HFFc6 (cell line): ENCODE measurements at regions not wholly inside any gene's neighbourhood (a gene's known extent, or its start where the extent isn't known, plus 50 kb on each side); places are given as distances from the start of the nearest gene placed in this dataset.
A peak's percentile ranks its signal among the peaks of the same experiment; 100 is the strongest.

ENCODE experiments used
- DNase-seq: peaks from one replicate; pipeline ENCODE4 v3.0.0-alpha.2; 2018
- H3K27ac Mint-ChIP-seq: 2 replicates; pipeline ENCODE4 v1.8.0; 2020; ENCODE audit warnings: mild to moderate bottlenecking, mixed read lengths
- H3K27me3 Mint-ChIP-seq: 2 replicates; pipeline ENCODE4 v1.8.0; 2021; ENCODE audit warnings: mild to moderate bottlenecking, moderate library complexity, mixed read lengths; ENCODE audit not compliant: insufficient read depth
- H3K36me3 Mint-ChIP-seq: 2 replicates; pipeline ENCODE4 v1.8.0; 2021; ENCODE audit warnings: low read depth, mixed read lengths
- H3K4me1 Mint-ChIP-seq: 2 replicates; pipeline ENCODE4 v1.8.0; 2020; ENCODE audit warnings: low read depth, mixed read lengths
- H3K4me3 Mint-ChIP-seq: 2 replicates; pipeline ENCODE4 v1.8.0; 2020; ENCODE audit warnings: mild to moderate bottlenecking, moderate library complexity, mixed read lengths
- H3K9me3 Mint-ChIP-seq: 2 replicates; pipeline ENCODE4 v1.8.0; 2020; ENCODE audit warnings: mild to moderate bottlenecking, mixed read lengths
- TF ChIP-seq, protein P1 (sequence below): fragments of 200-600 bp; sonication (generic); IDR thresholded peaks from 2 replicates; pipeline ENCODE4 v1.5.0; 2021; ENCODE audit warnings: antibody characterized with exemption, mild to moderate bottlenecking

- H3K27ac Mint-ChIP-seq = no peak overlapping the region; the same call in 1 of the 2 replicates
- DNase-seq = peak; percentile 40
- TF ChIP-seq, protein P1, sequence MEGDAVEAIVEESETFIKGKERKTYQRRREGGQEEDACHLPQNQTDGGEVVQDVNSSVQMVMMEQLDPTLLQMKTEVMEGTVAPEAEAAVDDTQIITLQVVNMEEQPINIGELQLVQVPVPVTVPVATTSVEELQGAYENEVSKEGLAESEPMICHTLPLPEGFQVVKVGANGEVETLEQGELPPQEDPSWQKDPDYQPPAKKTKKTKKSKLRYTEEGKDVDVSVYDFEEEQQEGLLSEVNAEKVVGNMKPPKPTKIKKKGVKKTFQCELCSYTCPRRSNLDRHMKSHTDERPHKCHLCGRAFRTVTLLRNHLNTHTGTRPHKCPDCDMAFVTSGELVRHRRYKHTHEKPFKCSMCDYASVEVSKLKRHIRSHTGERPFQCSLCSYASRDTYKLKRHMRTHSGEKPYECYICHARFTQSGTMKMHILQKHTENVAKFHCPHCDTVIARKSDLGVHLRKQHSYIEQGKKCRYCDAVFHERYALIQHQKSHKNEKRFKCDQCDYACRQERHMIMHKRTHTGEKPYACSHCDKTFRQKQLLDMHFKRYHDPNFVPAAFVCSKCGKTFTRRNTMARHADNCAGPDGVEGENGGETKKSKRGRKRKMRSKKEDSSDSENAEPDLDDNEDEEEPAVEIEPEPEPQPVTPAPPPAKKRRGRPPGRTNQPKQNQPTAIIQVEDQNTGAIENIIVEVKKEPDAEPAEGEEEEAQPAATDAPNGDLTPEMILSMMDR = no peak
These were observed 67.4 kb upstream of the INPP4B start for GRCh38 chr4:142913461-142914030.

DNA sequence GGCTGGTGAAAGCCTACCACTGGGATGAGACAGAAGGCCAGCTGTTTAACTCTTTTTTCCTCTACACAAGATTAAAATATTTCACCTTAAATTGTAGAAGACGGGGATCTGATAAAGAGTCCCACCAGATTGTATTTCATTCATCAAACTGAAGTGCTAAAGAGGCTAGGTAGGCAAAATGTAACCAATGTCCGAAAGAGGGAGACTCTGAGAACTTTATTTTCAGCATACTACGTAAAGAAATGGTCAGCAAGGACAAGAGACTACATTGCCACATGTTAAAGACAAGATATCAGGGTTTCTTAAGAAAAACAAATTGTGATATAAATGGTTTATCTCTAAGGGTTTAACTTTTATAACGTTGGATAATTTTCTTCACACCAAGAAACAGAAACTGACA lies 71.6 kb upstream of the INPP4B start:
- no peaks in the 10 kb centered on the region for H3K36me3 Mint-ChIP-seq
- H3K27me3 Mint-ChIP-seq = peaks cover 7% of the 10 kb centered on the region
- H3K4me3 Mint-ChIP-seq = no peak overlapping the region
- TF ChIP-seq, protein P1 = peak; percentile 37
- H3K27ac Mint-ChIP-seq = no peak overlapping the region
- no peaks in the 10 kb centered on the region; the same call in 1 of the 2 replicates for H3K9me3 Mint-ChIP-seq
- no peak for DNase-seq
- peaks cover 10% of the 10 kb centered on the region for H3K4me1 Mint-ChIP-seq

More at GRCh38 chr4:142913461-142914030, 67.4 kb upstream of the INPP4B start:
- Mint-ChIP-seq H3K36me3 (no peaks in the 10 kb centered on the region), H3K27me3 (peaks cover 4% of the 10 kb centered on the region; the same call in 1 of the 2 replicates), H3K4me3 (no peak overlapping the region), H3K9me3 (no peaks in the 10 kb centered on the region), H3K4me1 (peaks cover 10% of the 10 kb centered on the region)

GRCh38 chr4:142922720-142923119 lies 76.6 kb upstream of the INPP4B start:
- H3K4me3 Mint-ChIP-seq = no peak overlapping the region
- H3K9me3 Mint-ChIP-seq = no peaks in the 10 kb centered on the region; the same call in 1 of the 2 replicates
- H3K4me1 Mint-ChIP-seq = no peaks in the 10 kb centered on the region
- H3K36me3 Mint-ChIP-seq = no peaks in the 10 kb centered on the region
- TF ChIP-seq, protein P1 = no peak
- no peak for DNase-seq
- H3K27me3 Mint-ChIP-seq = peaks cover 7% of the 10 kb centered on the region
- no peak overlapping the region for H3K27ac Mint-ChIP-seq

GRCh38 chr4:142923619-142924018 lies 77.5 kb upstream of the INPP4B start:
- peaks cover 7% of the 10 kb centered on the region for H3K27me3 Mint-ChIP-seq
- TF ChIP-seq, protein P1 = no peak
- H3K27ac Mint-ChIP-seq = no peak overlapping the region
- no peaks in the 10 kb centered on the region for H3K36me3 Mint-ChIP-seq
- H3K4me3 Mint-ChIP-seq = no peak overlapping the region
- H3K9me3 Mint-ChIP-seq = no peaks in the 10 kb centered on the region; the same call in 1 of the 2 replicates
- H3K4me1 Mint-ChIP-seq = no peaks in the 10 kb centered on the region
- DNase-seq = no peak

- Mint-ChIP-seq H3K27me3 (peaks cover 7% of the 10 kb centered on the region), H3K9me3 (no peaks in the 10 kb centered on the region; the same call in 1 of the 2 replicates), H3K4me3 (no peak overlapping the region), H3K4me1 (no peaks in the 10 kb centered on the region), H3K36me3 (no peaks in the 10 kb centered on the region), H3K27ac (no peak overlapping the region)
- TF ChIP-seq, protein P1 = no peak
- no peak for DNase-seq
These were observed 79.1 kb upstream of the INPP4B start for GRCh38 chr4:142925161-142925560.
